B cell (primary cell): ENCODE measurements at regions not wholly inside any gene's neighbourhood (a gene's known extent, or its start where the extent isn't known, plus 50 kb on each side); places are given as distances from the start of the nearest gene placed in this dataset.

Experiments
- ATAC-seq: fragments of 200-7000 bp; cut with Tn5 transposase; one replicate; pipeline ENCODE4 v1.10.0; 2021; ENCODE audit warnings: low read depth, mild to moderate bottlenecking, moderate number of reproducible peaks, moderate library complexity
- CTCF ChIA-PET: fragments of 350-600 bp; sonication (Branson Sonifier 250); formaldehyde crosslinking; loops from one replicate; lab custom pipeline; 2021; ENCODE audit warnings: antibody characterized with exemption, inconsistent platforms; lab: Charles Lee
- POLR2A ChIA-PET: fragments of 350-600 bp; sonication (Branson Sonifier 250); formaldehyde crosslinking; loops from one replicate; lab custom pipeline; 2021; ENCODE audit warnings: antibody characterized with exemption; lab: Charles Lee
- DNase-seq: peaks from one replicate; pipeline ENCODE4 v3.0.0; 2013
- H2AFZ ChIP-seq: 2 replicates; pipeline ENCODE4 v1.6.1; 2012; ENCODE audit warnings: mild to moderate bottlenecking, low read depth, low read length; ENCODE audit not compliant: insufficient read depth, poor library complexity, severe bottlenecking
- H3K27ac ChIP-seq, 2 donors: 1 replicate in 1 of 2; 2 replicates in 1 of 2; pipeline ENCODE4 v1.5.1; 2012 to 2013; ENCODE audit warnings: low read length in 2 of 2, mild to moderate bottlenecking in 2 of 2, moderate library complexity in 1 of 2
- H3K27me3 ChIP-seq, 4 experiments: fragments of 200-600 bp in 1 of 4; sonication (generic) in 1 of 4; replicated peaks in 1 of 4; 1 replicate in 2 of 4; 2 replicates in 2 of 4; pipeline versions ENCODE4 v1.6.1 to v1.7.0; 2013 to 2016; ENCODE audit warnings: low read length in 3 of 4, mild to moderate bottlenecking in 2 of 4, mixed read lengths in 1 of 4, moderate library complexity in 1 of 4; ENCODE audit not compliant: insufficient read depth in 4 of 4, control insufficient read depth in 3 of 4; ENCODE audit errors: control extremely low read depth in 1 of 4
- H3K36me3 ChIP-seq, 2 experiments: replicated peaks in 1 of 2; 1 replicate in 1 of 2; 2 replicates in 1 of 2; pipeline versions ENCODE4 v1.6.1 to v1.7.1; 2013; ENCODE audit warnings: low read length in 1 of 2; ENCODE audit not compliant: insufficient read depth in 2 of 2, control insufficient read depth in 1 of 2; ENCODE audit errors: control extremely low read depth in 1 of 2, extremely low read depth in 1 of 2
- H3K4me1 ChIP-seq, 2 donors: fragments of 200-600 bp in 1 of 2; sonication (generic) in 1 of 2; 1 replicate in 1 of 2; 2 replicates in 1 of 2; pipeline versions ENCODE4 v1.5.1 to v1.6.1; 2013 to 2017; ENCODE audit warnings: low read length in 2 of 2; ENCODE audit not compliant: control insufficient read depth in 2 of 2, insufficient read depth in 2 of 2
- H3K4me2 ChIP-seq: replicated peaks from 2 replicates; pipeline ENCODE3; 2012; ENCODE audit warnings: mild to moderate bottlenecking, low read depth, low read length; ENCODE audit not compliant: poor library complexity, severe bottlenecking
- H3K4me3 ChIP-seq, 5 experiments: fragments of 200-600 bp in 1 of 5; sonication (generic) in 1 of 5; 1 replicate in 3 of 5; 2 replicates in 2 of 5; pipeline versions ENCODE4 v1.5.1 to v1.7.0; 2011 to 2016; ENCODE audit warnings: low read length in 4 of 5, mild to moderate bottlenecking in 4 of 5, low read depth in 2 of 5, control low read depth in 1 of 5, moderate library complexity in 1 of 5; ENCODE audit not compliant: insufficient read depth in 1 of 5; ENCODE audit errors: control extremely low read depth in 1 of 5, extremely low read depth in 1 of 5
- H3K79me2 ChIP-seq: fragments of 200-600 bp; sonication (generic); one replicate; pipeline ENCODE4 v1.6.0; 2016; ENCODE audit warnings: low read length; ENCODE audit not compliant: control insufficient read depth, insufficient read depth
- H3K9ac ChIP-seq: fragments of 200-600 bp; sonication (generic); 2 replicates; pipeline ENCODE4 v1.6.1; 2017; ENCODE audit warnings: mild to moderate bottlenecking, low read length, moderate library complexity
- H3K9me3 ChIP-seq, 3 donors: one replicate each; pipeline versions ENCODE4 v1.6.1 to v1.7.1; 2013; ENCODE audit warnings: low read length in 2 of 3; ENCODE audit not compliant: control insufficient read depth in 2 of 3, insufficient read depth in 1 of 3; ENCODE audit errors: control extremely low read depth in 1 of 3
- H4K20me1 ChIP-seq: 2 replicates; pipeline ENCODE4 v1.6.0; 2012; ENCODE audit warnings: mild to moderate bottlenecking, low read length; ENCODE audit not compliant: insufficient read depth, control insufficient read depth, poor library complexity, severe bottlenecking
- H3K27ac Mint-ChIP-seq: one replicate; pipeline ENCODE4 v1.8.0; 2021; ENCODE audit warnings: mixed read lengths
- H3K27me3 Mint-ChIP-seq: one replicate; pipeline ENCODE4 v1.8.0; 2021; ENCODE audit warnings: mixed read lengths
- H3K4me1 Mint-ChIP-seq: one replicate; pipeline ENCODE4 v1.8.0; 2021; ENCODE audit warnings: mixed read lengths
- H3K4me3 Mint-ChIP-seq: one replicate; pipeline ENCODE4 v1.8.0; 2021; ENCODE audit warnings: mixed read lengths
- H3K9me3 Mint-ChIP-seq: one replicate; pipeline ENCODE4 v1.8.0; 2022; ENCODE audit warnings: mixed read lengths; ENCODE audit not compliant: insufficient read depth
- CTCF ChIP-seq: fragments of 200-600 bp; IDR thresholded peaks from one replicate; pipeline ENCODE4 v1.8.0; 2022; ENCODE audit warnings: antibody characterized with exemption, mild to moderate bottlenecking
- EZH2 ChIP-seq: IDR thresholded peaks from 2 replicates; pipeline ENCODE4 v1.6.1; 2012; ENCODE audit warnings: borderline replicate concordance, low read depth, mild to moderate bottlenecking, moderate library complexity, low read length; ENCODE audit not compliant: insufficient read depth, poor library complexity, severe bottlenecking
- WGBS: methylation state at CpG from one replicate; pipeline ENCODE4 v1.1.5; 2013; ENCODE audit warnings: missing lambda C conversion rate; ENCODE audit not compliant: insufficient coverage; 5-methylcytosine and 5-hydroxymethylcytosine counted together
- intact Hi-C: fragments of 100-400 bp; cut with micrococcal nuclease; formaldehyde crosslinking; loops from one replicate; pipeline ENCODE4 v1.10.0; 2022

DNA sequence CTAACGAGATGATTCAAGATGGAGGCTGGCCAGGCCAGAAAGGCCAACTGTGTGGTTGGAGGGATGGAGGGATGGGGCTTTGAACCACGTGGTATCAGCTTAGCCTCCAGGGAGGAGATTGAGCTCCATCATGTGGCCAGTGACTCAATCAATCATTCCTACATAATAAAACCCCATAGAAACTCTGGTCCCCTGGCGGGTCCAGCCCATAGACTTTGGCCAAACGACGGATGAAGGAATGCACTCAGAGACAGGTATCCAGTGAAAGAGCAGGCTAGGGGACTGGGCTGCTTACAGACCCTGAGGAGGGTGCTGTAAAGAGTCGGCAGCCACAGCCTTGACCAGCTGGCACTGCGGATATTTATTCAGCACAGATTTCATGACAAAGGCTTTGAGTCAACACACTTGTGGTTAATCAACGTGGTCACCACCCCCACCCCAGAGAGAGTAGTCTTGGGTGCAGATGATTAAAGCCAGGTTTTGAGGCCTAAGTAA lies 308.7 kb upstream of the TNRC6C start:
- H3K27ac Mint-ChIP-seq, result no peak overlapping the region
- no peak overlapping the region for H3K4me3 Mint-ChIP-seq
- Histone ChIP-seq H3K4me2 (no peak overlapping the region), H4K20me1 (no peaks in the 10 kb centered on the region), H3K4me1 (no peaks in the 10 kb centered on the region), H2AFZ (no peak overlapping the region), H3K79me2 (no peaks in the 10 kb centered on the region), H3K9me3 (peaks cover 0 to 12% (median 0%) of the 10 kb centered on the region in 3 donors), H3K36me3 (no peaks in the 10 kb centered on the region), H3K9ac (no peak overlapping the region), H3K27ac (no peak overlapping the region), H3K4me3 (no peak overlapping the region), H3K27me3 (peaks cover 0 to 9% (median 3%) of the 10 kb centered on the region in 4 experiments)
- no peaks in the 10 kb centered on the region for H3K4me1 Mint-ChIP-seq
- ATAC-seq, result no peak
- H3K27me3 Mint-ChIP-seq, result peaks cover 24% of the 10 kb centered on the region
- POLR2A ChIA-PET, result no interaction called here
- CTCF ChIA-PET, result interaction anchor here (1.2 kb wide), 2 partner anchors 8 to 107 kb away, joined by 3 to 4 read pairs; no protein-coding TSS in a partner anchor
- no peaks in the 10 kb centered on the region for H3K9me3 Mint-ChIP-seq
- 94% methylated on average over 4 of the region's 8 CpGs for WGBS
- DNase-seq, result no peak
- intact Hi-C loops, result no loop called here
- no peak for TF ChIP-seq CTCF
- no peak for TF ChIP-seq EZH2

DNA sequence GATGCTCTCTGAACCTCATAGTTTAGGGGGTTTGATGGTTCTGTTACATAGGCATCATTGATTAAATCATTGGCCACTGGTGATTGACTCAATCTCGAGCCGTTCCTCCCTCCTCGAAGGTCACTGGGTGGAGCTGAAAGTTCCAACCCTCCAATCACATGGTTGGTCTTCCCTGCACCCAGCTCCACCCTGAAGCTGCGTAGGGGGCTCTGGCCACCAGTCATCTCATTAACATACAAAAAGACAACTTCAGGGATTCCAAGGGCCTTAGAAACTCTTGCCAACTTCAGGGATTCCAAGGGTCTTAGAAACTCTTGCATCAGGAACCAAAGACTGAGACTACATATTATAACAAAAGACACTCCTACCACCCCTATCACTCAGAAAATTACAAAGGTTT lies 306.5 kb upstream of the TNRC6C start:
- ATAC-seq (no peak), DNase-seq (no peak)
- 96% methylated on average over 4 of the region's 4 CpGs for WGBS
- peaks cover 0 to 9% (median 0%) of the 10 kb centered on the region in 3 donors for H3K9me3 ChIP-seq
- H3K79me2 ChIP-seq, result no peaks in the 10 kb centered on the region
- H2AFZ ChIP-seq, result no peak overlapping the region
- H3K4me1 ChIP-seq, result no peaks in the 10 kb centered on the region
- H4K20me1 ChIP-seq, result no peaks in the 10 kb centered on the region
- no peaks in the 10 kb centered on the region for H3K36me3 ChIP-seq
- Mint-ChIP-seq H3K9me3 (no peaks in the 10 kb centered on the region), H3K4me1 (no peaks in the 10 kb centered on the region), H3K27ac (no peak overlapping the region), H3K27me3 (peaks cover 31% of the 10 kb centered on the region), H3K4me3 (no peak overlapping the region)
- H3K27ac ChIP-seq, result no peak overlapping the region
- intact Hi-C loops, result no loop called here
- H3K27me3 ChIP-seq, result peaks cover 0 to 20% (median 2%) of the 10 kb centered on the region in 4 experiments
- no peak overlapping the region for H3K4me3 ChIP-seq
- no peak overlapping the region for H3K4me2 ChIP-seq
- H3K9ac ChIP-seq, result no peak overlapping the region
- ChIA-PET POLR2A (no interaction called here), CTCF (no interaction called here)
- TF ChIP-seq EZH2 (no peak), CTCF (no peak)
